ENCODE measurements at regions not wholly inside any gene's neighbourhood (a gene's known extent, or its start where the extent isn't known, plus 50 kb on each side); places are given as distances from the start of the nearest gene placed in this dataset.

- TF ChIP-seq SP1 (IDR thresholded peaks at IDR 0.05; ENCODE audit: low read depth) (no peak), MAX (IDR thresholded peaks at IDR 0.05) (no peak), POLR2AphosphoS5 (IDR thresholded peaks at IDR 0.05; ENCODE audit: low read depth, low read length) (no peak), REST (IDR thresholded peaks at IDR 0.05; ENCODE audit: low read depth) (no peak), POLR2A (IDR thresholded peaks at IDR 0.05; ENCODE audit: borderline replicate concordance, extremely low read depth, insufficient read depth, insufficient read length) (no peak)
- TF ChIP-seq, protein P1, sequence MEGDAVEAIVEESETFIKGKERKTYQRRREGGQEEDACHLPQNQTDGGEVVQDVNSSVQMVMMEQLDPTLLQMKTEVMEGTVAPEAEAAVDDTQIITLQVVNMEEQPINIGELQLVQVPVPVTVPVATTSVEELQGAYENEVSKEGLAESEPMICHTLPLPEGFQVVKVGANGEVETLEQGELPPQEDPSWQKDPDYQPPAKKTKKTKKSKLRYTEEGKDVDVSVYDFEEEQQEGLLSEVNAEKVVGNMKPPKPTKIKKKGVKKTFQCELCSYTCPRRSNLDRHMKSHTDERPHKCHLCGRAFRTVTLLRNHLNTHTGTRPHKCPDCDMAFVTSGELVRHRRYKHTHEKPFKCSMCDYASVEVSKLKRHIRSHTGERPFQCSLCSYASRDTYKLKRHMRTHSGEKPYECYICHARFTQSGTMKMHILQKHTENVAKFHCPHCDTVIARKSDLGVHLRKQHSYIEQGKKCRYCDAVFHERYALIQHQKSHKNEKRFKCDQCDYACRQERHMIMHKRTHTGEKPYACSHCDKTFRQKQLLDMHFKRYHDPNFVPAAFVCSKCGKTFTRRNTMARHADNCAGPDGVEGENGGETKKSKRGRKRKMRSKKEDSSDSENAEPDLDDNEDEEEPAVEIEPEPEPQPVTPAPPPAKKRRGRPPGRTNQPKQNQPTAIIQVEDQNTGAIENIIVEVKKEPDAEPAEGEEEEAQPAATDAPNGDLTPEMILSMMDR (IDR thresholded peaks at IDR 0.05 in 2 of 3, conservative IDR thresholded peaks at IDR 0.05 in 1 of 3; ENCODE audit: borderline replicate concordance in 1 of 3, insufficient read depth in 1 of 3, low read depth in 2 of 3, low read length in 2 of 3) = no peak
- TF ChIP-seq, protein P2, sequence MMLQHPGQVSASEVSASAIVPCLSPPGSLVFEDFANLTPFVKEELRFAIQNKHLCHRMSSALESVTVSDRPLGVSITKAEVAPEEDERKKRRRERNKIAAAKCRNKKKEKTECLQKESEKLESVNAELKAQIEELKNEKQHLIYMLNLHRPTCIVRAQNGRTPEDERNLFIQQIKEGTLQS (IDR thresholded peaks at IDR 0.05) = no peak
These were observed 77.0 kb upstream of the PTPRM start for GRCh38 chr18:7490104-7490503.

All from HCT116 (cell line).